ENCODE measurements at regions not wholly inside any gene's neighbourhood (a gene's known extent, or its start where the extent isn't known, plus 50 kb on each side); places are given as distances from the start of the nearest gene placed in this dataset.

GRCh38 chrX:144265641-144266040 is 381.8 kb downstream of the UBE2NL start:
- no peak for FAIRE-seq
- TF ChIP-seq CTCF (IDR thresholded peaks at IDR 0.05; ENCODE audit: insufficient read depth, missing control alignments) = no peak
- no peak for DNase-seq (ENCODE audit: insufficient read length, low spot score)

GRCh38 chrX:144275367-144275766 is 391.5 kb downstream of the UBE2NL start:
- no peak for TF ChIP-seq CTCF (IDR thresholded peaks at IDR 0.05; ENCODE audit: insufficient read depth, missing control alignments)
- FAIRE-seq (no peak), DNase-seq (ENCODE audit: insufficient read length, low spot score) (no peak)

GRCh38 chrX:144275843-144276242 is 392.0 kb downstream of the UBE2NL start:
- DNase-seq (ENCODE audit: insufficient read length, low spot score) = no peak
- no peak for TF ChIP-seq CTCF (IDR thresholded peaks at IDR 0.05; ENCODE audit: insufficient read depth, missing control alignments)
- no peak for FAIRE-seq

- no peak for TF ChIP-seq CTCF (IDR thresholded peaks at IDR 0.05; ENCODE audit: insufficient read depth, missing control alignments)
- FAIRE-seq = no peak
Measured at GRCh38 chrX:144293229-144293628, 409.4 kb downstream of the UBE2NL start.

GRCh38 chrX:144295921-144296320 is 412.1 kb downstream of the UBE2NL start:
- no peak for TF ChIP-seq CTCF (IDR thresholded peaks at IDR 0.05; ENCODE audit: insufficient read depth, missing control alignments)
- DNase-seq (ENCODE audit: insufficient read length, low spot score) (no peak), FAIRE-seq (no peak)

More at GRCh38 chrX:144293229-144293628, 409.4 kb downstream of the UBE2NL start:
- DNase-seq (ENCODE audit: insufficient read length, low spot score) = no peak

GRCh38 chrX:144297221-144297620 is 413.4 kb downstream of the UBE2NL start:
- no peak for TF ChIP-seq CTCF (IDR thresholded peaks at IDR 0.05; ENCODE audit: insufficient read depth, missing control alignments)
- DNase-seq (ENCODE audit: insufficient read length, low spot score) (no peak), FAIRE-seq (no peak)

GRCh38 chrX:144327495-144327894 is 443.6 kb downstream of the UBE2NL start:
- DNase-seq (ENCODE audit: insufficient read length, low spot score) = no peak
- TF ChIP-seq CTCF (IDR thresholded peaks at IDR 0.05; ENCODE audit: insufficient read depth, missing control alignments) = no peak
- no peak for FAIRE-seq

Data from D721Med (cell line).